ENCODE measurements at regions not wholly inside any gene's neighbourhood (a gene's known extent, or its start where the extent isn't known, plus 50 kb on each side); places are given as distances from the start of the nearest gene placed in this dataset.

- Mint-ChIP-seq H3K27ac (no peak overlapping the region), H3K27me3 (ENCODE audit: low read depth) (no peaks in the 10 kb centered on the region), H3K36me3 (ENCODE audit: low read depth) (no peaks in the 10 kb centered on the region), H3K4me3 (no peak overlapping the region), H3K4me1 (no peaks in the 10 kb centered on the region), H3K9me3 (peaks cover 3% of the 10 kb centered on the region)
- no peak for TF ChIP-seq CTCF (IDR thresholded peaks at IDR 0.05; ENCODE audit: unreplicated experiment in 3 of 3)
Observed at GRCh38 chr21:27715131-27715530, 748.2 kb upstream of the ADAMTS5 start.

GRCh38 chr21:27713154-27714109, 746.5 kb upstream of the ADAMTS5 start:
- H3K9me3 Mint-ChIP-seq = peaks cover 12% of the 10 kb centered on the region
- no peaks in the 10 kb centered on the region for H3K4me1 Mint-ChIP-seq
- no peaks in the 10 kb centered on the region for H3K27me3 Mint-ChIP-seq (ENCODE audit: low read depth)
- H3K36me3 Mint-ChIP-seq (ENCODE audit: low read depth) = no peaks in the 10 kb centered on the region
- H3K27ac Mint-ChIP-seq = no peak overlapping the region
- H3K4me3 Mint-ChIP-seq = no peak overlapping the region
- no peak for TF ChIP-seq CTCF (IDR thresholded peaks at IDR 0.05; ENCODE audit: unreplicated experiment in 3 of 3)

DNA sequence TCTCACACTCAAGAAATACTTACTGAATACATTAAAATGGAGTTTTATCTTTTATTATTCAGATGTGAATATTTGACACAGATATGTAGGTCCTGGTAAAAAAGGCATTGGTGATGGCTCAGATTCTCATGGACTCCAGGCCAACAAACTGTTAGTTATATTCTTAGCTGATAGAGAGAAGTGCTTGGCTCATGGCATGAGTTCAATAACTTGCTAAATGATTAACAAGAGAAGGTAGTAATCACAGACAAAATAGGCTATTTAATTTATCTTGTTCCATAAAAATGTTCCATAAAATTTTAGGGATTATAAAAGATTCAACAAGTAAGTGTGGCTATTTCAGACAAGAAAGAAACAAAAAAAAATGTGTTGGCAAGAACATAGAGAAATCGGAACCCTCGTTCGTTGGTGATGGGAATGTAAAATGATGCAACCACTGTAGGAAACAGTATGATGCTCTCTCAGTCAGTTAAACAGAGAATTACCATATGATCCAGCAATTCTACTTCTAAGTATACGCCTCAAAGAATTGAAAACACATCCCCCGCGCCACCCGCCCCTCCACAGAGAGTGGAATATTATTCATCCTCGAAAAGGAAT, 737.8 kb upstream of the ADAMTS5 start:
- peaks cover 21% of the 10 kb centered on the region for H3K9me3 Mint-ChIP-seq
- H3K4me1 Mint-ChIP-seq = peaks cover 13% of the 10 kb centered on the region
- no peaks in the 10 kb centered on the region for H3K27me3 Mint-ChIP-seq (ENCODE audit: low read depth)
- no peaks in the 10 kb centered on the region for H3K36me3 Mint-ChIP-seq (ENCODE audit: low read depth)
- no peak for TF ChIP-seq CTCF (IDR thresholded peaks at IDR 0.05; ENCODE audit: unreplicated experiment in 3 of 3)
- H3K4me3 Mint-ChIP-seq = no peak overlapping the region
- H3K27ac Mint-ChIP-seq = peak overlapping the region in 2 of 3 experiments; percentile 52 to 66

DNA sequence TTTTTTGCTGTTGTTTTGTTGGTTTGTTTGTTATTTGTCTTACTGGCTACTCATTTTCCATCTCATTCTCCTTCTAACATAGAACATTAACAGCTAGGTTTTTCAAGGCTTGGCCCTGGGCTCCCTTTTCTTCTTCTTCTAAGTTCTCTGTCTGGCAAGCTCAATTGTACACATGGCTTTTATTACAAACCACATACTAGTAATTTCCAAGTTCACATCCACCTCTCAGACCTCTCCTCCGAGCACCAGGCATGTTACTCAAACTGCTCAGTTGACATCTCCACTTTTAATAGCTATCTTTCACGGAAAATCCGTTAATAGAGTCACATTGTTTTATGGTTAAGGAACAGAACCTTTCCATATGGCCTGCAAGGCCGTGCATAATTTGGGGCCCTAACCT, 736.9 kb upstream of the ADAMTS5 start:
- TF ChIP-seq CTCF (IDR thresholded peaks at IDR 0.05; ENCODE audit: unreplicated experiment in 3 of 3) = no peak
- Mint-ChIP-seq H3K4me1 (peaks cover 13% of the 10 kb centered on the region), H3K9me3 (peaks cover 15% of the 10 kb centered on the region), H3K36me3 (ENCODE audit: low read depth) (no peaks in the 10 kb centered on the region), H3K4me3 (no peak overlapping the region), H3K27me3 (ENCODE audit: low read depth) (no peaks in the 10 kb centered on the region), H3K27ac (peak overlapping the region; percentile 8 to 66 (median 52))

GRCh38 chr21:27700974-27701614, 734.2 kb upstream of the ADAMTS5 start:
- H3K36me3 Mint-ChIP-seq (ENCODE audit: low read depth) = no peaks in the 10 kb centered on the region
- H3K4me3 Mint-ChIP-seq = peak overlapping the region; percentile 10 to 25 (median 21)
- peaks cover 13% of the 10 kb centered on the region for H3K4me1 Mint-ChIP-seq
- peak overlapping the region in 2 of 3 experiments; percentile 49 to 81 for H3K27ac Mint-ChIP-seq
- peak; percentile 88 to 97 (median 88) for TF ChIP-seq CTCF (IDR thresholded peaks at IDR 0.05; ENCODE audit: unreplicated experiment in 3 of 3)
- no peaks in the 10 kb centered on the region for H3K27me3 Mint-ChIP-seq (ENCODE audit: low read depth)
- peaks cover 2% of the 10 kb centered on the region for H3K9me3 Mint-ChIP-seq

Measured in nephron (organoid).